T-helper 2 cell treated with Interferon-gamma antibody and Interleukin-4, amounts not matched to agents 5 μg/mL and 100 μg/mL, for 36 hours (primary cell): ENCODE measurements at regions not wholly inside any gene's neighbourhood (a gene's known extent, or its start where the extent isn't known, plus 50 kb on each side); places are given as distances from the start of the nearest gene placed in this dataset.
"Not testable (repeated sequence)": the region's sequence is repeated elsewhere in the genome, so short reads cannot be mapped to it uniquely, and the experiment has no call there.

ENCODE experiments used
- DNase-seq: peaks from one replicate; pipeline ENCODE4 v3.0.0; 2021; ENCODE audit warnings: low spot score
- H3K27ac Mint-ChIP-seq: one replicate; pipeline ENCODE4 v1.8.0; 2021; ENCODE audit warnings: mild to moderate bottlenecking, mixed read lengths
- H3K27me3 Mint-ChIP-seq: one replicate; pipeline ENCODE4 v1.8.0; 2021; ENCODE audit warnings: low read depth, mixed read lengths
- H3K36me3 Mint-ChIP-seq: one replicate; pipeline ENCODE4 v1.8.0; 2021; ENCODE audit warnings: low read depth, mixed read lengths
- H3K4me1 Mint-ChIP-seq: one replicate; pipeline ENCODE4 v1.8.0; 2021; ENCODE audit warnings: low read depth, mixed read lengths
- H3K4me3 Mint-ChIP-seq: one replicate; pipeline ENCODE4 v1.8.0; 2022; ENCODE audit warnings: mild to moderate bottlenecking, moderate library complexity, mixed read lengths
- H3K9me3 Mint-ChIP-seq: one replicate; pipeline ENCODE4 v1.8.0; 2021; ENCODE audit warnings: mixed read lengths

GRCh38 chr21:39007985-39008384, 175.3 kb downstream of the PSMG1 start:
- Mint-ChIP-seq H3K36me3 (no peaks in the 10 kb centered on the region), H3K9me3 (no peaks in the 10 kb centered on the region), H3K4me1 (peaks cover 40% of the 10 kb centered on the region), H3K27ac (no peak overlapping the region), H3K27me3 (no peaks in the 10 kb centered on the region), H3K4me3 (no peak overlapping the region)
- no peak for DNase-seq

- Mint-ChIP-seq H3K27ac (no peak overlapping the region), H3K27me3 (no peaks in the 10 kb centered on the region), H3K9me3 (no peaks in the 10 kb centered on the region), H3K36me3 (no peaks in the 10 kb centered on the region), H3K4me1 (peaks cover 43% of the 10 kb centered on the region), H3K4me3 (no peak overlapping the region)
- no peak for DNase-seq
These were observed 175.7 kb downstream of the PSMG1 start for GRCh38 chr21:39007532-39007931.

DNA sequence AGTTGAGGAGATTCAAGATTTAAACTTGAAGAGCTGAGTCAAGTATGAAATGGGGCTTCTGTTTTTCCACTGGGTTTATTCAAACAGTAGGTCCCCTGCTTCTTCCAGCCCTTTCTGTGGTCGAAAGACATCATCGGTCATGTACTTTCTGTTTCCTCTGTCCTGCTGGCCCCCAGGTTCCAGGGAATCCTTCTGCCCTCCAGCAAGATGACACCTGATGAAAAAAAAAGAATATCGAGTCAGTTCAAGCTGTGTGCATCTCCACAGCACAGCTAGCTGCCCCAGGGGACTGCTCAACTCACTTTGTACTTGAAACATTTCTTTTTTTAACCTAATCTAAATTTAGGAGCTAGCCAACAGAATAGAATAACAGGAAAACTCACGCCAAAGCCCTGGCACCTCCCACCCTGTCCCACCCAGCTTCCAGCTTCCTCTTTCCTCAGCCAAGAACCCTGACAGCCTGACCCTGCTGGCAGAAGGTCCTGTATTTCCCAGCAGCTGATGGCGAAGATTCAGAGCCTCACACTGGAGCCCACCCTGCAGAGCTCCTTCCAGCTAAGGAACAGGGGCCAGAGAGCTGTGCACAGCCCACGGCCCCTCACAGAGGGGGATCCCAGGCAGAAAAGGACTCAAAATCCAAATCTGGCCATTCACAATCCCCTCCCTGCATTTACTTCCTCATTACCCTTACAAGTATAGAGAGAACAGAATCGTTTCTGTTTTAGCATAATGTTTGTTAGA, 176.5 kb downstream of the PSMG1 start:
- H3K36me3 Mint-ChIP-seq = no peaks in the 10 kb centered on the region

GRCh38 chr21:39005502-39005787, 177.8 kb downstream of the PSMG1 start:
- H3K36me3 Mint-ChIP-seq = no peaks in the 10 kb centered on the region
- peak overlapping the region; percentile 76 for H3K27ac Mint-ChIP-seq

More for the DNA sequence above, 176.5 kb downstream of the PSMG1 start:
- peaks cover 43% of the 10 kb centered on the region for H3K4me1 Mint-ChIP-seq
- no peak overlapping the region for H3K27ac Mint-ChIP-seq
- H3K9me3 Mint-ChIP-seq = no peaks in the 10 kb centered on the region
- no peak overlapping the region for H3K4me3 Mint-ChIP-seq
- no peaks in the 10 kb centered on the region for H3K27me3 Mint-ChIP-seq
- no peak for DNase-seq

GRCh38 chr21:39004634-39005501, 178.4 kb downstream of the PSMG1 start:
- H3K27me3 Mint-ChIP-seq = no peaks in the 10 kb centered on the region
- no peaks in the 10 kb centered on the region for H3K36me3 Mint-ChIP-seq
- H3K4me3 Mint-ChIP-seq = peak overlapping the region; percentile 73
- no peaks in the 10 kb centered on the region for H3K9me3 Mint-ChIP-seq
- H3K4me1 Mint-ChIP-seq = peaks cover 52% of the 10 kb centered on the region
- peak overlapping the region; percentile 95 for H3K27ac Mint-ChIP-seq
- no peak for DNase-seq

More at GRCh38 chr21:39005502-39005787, 177.8 kb downstream of the PSMG1 start:
- no peak for DNase-seq
- Mint-ChIP-seq H3K27me3 (no peaks in the 10 kb centered on the region), H3K4me3 (no peak overlapping the region), H3K9me3 (no peaks in the 10 kb centered on the region), H3K4me1 (peaks cover 46% of the 10 kb centered on the region)

DNA sequence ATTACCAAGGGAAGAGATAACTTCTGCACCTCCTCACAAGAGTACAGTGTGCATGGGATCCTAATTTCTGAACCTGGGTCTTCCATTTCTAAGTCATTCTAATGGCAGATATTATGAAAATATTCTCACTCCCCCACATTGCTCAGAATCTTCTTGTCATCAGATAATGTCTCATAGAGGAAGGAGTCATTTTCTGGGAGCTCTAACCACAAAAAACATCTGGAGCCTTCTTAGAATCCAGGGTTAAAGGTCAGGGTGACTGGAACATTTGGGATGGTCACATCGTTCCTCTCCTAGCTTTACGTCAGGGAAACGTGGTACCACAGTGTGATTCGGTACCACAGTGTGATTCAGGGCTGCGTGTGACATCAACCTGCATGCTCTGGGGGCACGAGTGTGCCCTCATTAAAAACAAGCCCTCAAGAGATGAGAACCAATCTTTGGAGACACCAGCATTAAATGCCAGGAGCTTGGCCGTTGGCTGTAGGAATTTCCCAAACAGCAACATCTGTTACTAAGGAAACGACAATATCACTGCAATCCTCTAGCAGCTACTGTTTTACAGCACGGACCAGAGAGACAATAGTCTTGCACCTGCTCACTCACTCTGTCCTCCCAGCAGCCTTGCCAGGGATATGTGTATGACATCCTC, 179.1 kb downstream of the PSMG1 start:
- no peaks in the 10 kb centered on the region for H3K27me3 Mint-ChIP-seq
- H3K4me1 Mint-ChIP-seq = peaks cover 57% of the 10 kb centered on the region
- no peaks in the 10 kb centered on the region for H3K9me3 Mint-ChIP-seq
- DNase-seq = no peak
- H3K36me3 Mint-ChIP-seq = no peaks in the 10 kb centered on the region
- peak overlapping the region; percentile 73 for H3K4me3 Mint-ChIP-seq
- H3K27ac Mint-ChIP-seq = peak overlapping the region; percentile 95

DNA sequence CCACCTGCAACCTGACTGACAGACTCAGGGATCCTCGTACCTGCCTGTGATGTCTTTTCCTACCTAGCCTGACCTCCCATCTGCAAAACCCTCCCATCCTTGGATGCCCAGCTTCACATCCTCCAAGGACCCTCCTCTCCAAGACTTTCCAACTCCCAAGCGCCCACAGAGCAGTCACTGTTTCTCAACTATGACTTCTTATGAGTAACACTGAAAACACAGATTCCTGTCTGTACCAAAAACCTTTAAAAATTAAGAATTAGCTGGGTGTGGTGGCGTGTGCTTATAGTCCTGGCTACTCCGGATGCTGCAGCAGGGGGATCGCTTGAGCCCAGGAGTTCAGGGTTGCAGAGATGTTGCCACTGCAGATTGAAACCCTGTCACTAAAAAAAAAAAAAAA, 181.9 kb downstream of the PSMG1 start:
- no peak for DNase-seq
- H3K4me1 Mint-ChIP-seq = peaks cover 61% of the 10 kb centered on the region
- H3K27ac Mint-ChIP-seq = peak overlapping the region; percentile 72
- H3K36me3 Mint-ChIP-seq = no peaks in the 10 kb centered on the region
- H3K4me3 Mint-ChIP-seq = no peak overlapping the region
- no peaks in the 10 kb centered on the region for H3K27me3 Mint-ChIP-seq
- no peaks in the 10 kb centered on the region for H3K9me3 Mint-ChIP-seq

GRCh38 chr21:39000496-39000895, 182.8 kb downstream of the PSMG1 start:
- Mint-ChIP-seq H3K27me3 (no peaks in the 10 kb centered on the region), H3K9me3 (no peaks in the 10 kb centered on the region), H3K27ac (peak overlapping the region; percentile 79), H3K4me3 (no peak overlapping the region), H3K4me1 (peaks cover 60% of the 10 kb centered on the region), H3K36me3 (peaks cover 2% of the 10 kb centered on the region)
- peak; percentile 62 for DNase-seq

- Mint-ChIP-seq H3K4me1 (peaks cover 48% of the 10 kb centered on the region), H3K4me3 (no peak overlapping the region), H3K36me3 (peaks cover 2% of the 10 kb centered on the region), H3K9me3 (no peaks in the 10 kb centered on the region), H3K27me3 (no peaks in the 10 kb centered on the region), H3K27ac (peak overlapping the region; percentile 13)
- DNase-seq = no peak
These were observed 184.1 kb downstream of the PSMG1 start for GRCh38 chr21:38999161-38999560.

DNA sequence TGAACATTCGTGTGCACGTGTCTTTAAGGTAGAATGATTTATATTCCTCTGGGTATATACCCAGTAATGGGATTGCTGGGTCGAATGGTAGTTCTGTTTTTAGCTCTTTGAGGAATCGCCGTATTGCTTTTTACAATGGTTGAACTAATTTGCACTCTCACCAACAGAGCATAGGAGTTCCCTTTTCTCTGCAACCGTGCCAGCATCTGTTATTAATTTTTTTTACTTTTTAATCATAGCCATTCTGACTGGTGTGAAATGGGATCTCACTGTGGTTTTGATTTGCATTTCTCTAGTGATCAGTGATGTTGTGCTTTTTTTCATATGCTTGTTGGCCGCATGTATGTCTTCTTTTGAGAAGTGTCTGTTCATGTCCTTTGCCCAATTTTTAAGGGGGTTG, 185.0 kb downstream of the PSMG1 start:
- H3K27me3 Mint-ChIP-seq, H3K36me3 Mint-ChIP-seq, DNase-seq, H3K9me3 Mint-ChIP-seq, H3K27ac Mint-ChIP-seq, H3K4me3 Mint-ChIP-seq: not testable (repeated sequence)
- peaks cover 41% of the 10 kb centered on the region for H3K4me1 Mint-ChIP-seq

DNA sequence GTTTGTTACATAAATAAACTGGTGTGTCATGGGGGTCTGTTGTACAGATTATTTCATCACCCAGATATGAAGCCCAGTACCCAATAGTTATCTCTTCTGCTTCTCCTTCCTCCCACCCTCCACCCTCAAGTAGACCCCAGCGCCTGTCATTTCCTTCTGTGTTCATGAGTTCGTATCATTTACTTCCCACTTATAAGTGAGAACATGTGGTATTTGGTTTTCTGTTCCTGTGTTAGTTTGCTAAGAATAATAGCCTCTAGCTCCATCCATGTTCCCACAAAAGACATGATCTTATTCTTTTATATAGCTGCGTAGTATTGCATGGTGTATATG, 185.4 kb downstream of the PSMG1 start:
- not testable (repeated sequence) for H3K27me3 Mint-ChIP-seq, H3K4me3 Mint-ChIP-seq, DNase-seq, H3K9me3 Mint-ChIP-seq, H3K36me3 Mint-ChIP-seq, H3K27ac Mint-ChIP-seq
- H3K4me1 Mint-ChIP-seq = peaks cover 38% of the 10 kb centered on the region

- H3K9me3 Mint-ChIP-seq = no peaks in the 10 kb centered on the region
- H3K36me3 Mint-ChIP-seq = peaks cover 2% of the 10 kb centered on the region
- H3K4me3 Mint-ChIP-seq = no peak overlapping the region
- H3K27ac Mint-ChIP-seq = no peak overlapping the region
- DNase-seq = no peak
- H3K4me1 Mint-ChIP-seq = peaks cover 39% of the 10 kb centered on the region
- no peaks in the 10 kb centered on the region for H3K27me3 Mint-ChIP-seq
These were observed 186.0 kb downstream of the PSMG1 start for GRCh38 chr21:38997051-38997842.

GRCh38 chr21:38996355-38996754, 186.9 kb downstream of the PSMG1 start:
- H3K27ac Mint-ChIP-seq = no peak overlapping the region
- H3K36me3 Mint-ChIP-seq = peaks cover 2% of the 10 kb centered on the region
- DNase-seq = no peak
- no peaks in the 10 kb centered on the region for H3K27me3 Mint-ChIP-seq
- no peak overlapping the region for H3K4me3 Mint-ChIP-seq
- H3K4me1 Mint-ChIP-seq = peaks cover 38% of the 10 kb centered on the region
- no peaks in the 10 kb centered on the region for H3K9me3 Mint-ChIP-seq
